ENCODE measurements at regions not wholly inside any gene's neighbourhood (a gene's known extent, or its start where the extent isn't known, plus 50 kb on each side); places are given as distances from the start of the nearest gene placed in this dataset.

- no peak for DNase-seq (ENCODE audit: low read depth)
Observed at GRCh38 chr15:68525815-68526214, 53.0 kb upstream of the CORO2B start.

- DNase-seq (ENCODE audit: low read depth) = peak; percentile 46
Observed at GRCh38 chr15:68526269-68526668, 52.5 kb upstream of the CORO2B start.

GRCh38 chr15:68526784-68527183 is 52.0 kb upstream of the CORO2B start:
- DNase-seq (ENCODE audit: low read depth) = no peak

GRCh38 chr15:68528626-68529290 is 50.0 kb upstream of the CORO2B start:
- no peak for DNase-seq (ENCODE audit: low read depth)

Data from GM04504 (cell line).